GM21360 (cell line): ENCODE measurements at regions not wholly inside any gene's neighbourhood (a gene's known extent, or its start where the extent isn't known, plus 50 kb on each side); places are given as distances from the start of the nearest gene placed in this dataset.

Experiments used
- ATAC-seq: cut with Tn5 transposase; IDR thresholded peaks from one replicate; pipeline ENCODE4 v1.9.1; 2021; ENCODE audit warnings: mild to moderate bottlenecking, moderate library complexity; ENCODE audit not compliant: unreplicated experiment

DNA sequence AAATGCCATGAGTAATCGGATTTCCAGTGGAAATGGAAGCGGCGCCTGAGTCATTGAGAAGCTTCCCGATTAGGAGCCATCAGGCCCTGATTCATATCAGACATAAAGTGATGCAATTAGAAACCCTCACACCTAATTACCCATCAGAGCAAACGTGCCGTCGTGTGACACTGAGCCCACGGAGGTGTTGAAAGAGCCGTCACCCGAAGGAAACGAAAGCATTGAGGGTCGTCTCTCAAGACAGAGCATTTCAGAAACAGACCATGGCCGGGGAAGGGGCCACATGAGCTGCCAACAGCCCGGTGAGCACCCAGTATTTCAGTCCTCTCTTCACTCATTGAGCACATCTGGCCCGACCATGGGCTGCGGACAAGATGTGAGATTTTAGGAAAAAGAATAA, 829.3 kb downstream of the TBC1D22A start:
- no peak for ATAC-seq

DNA sequence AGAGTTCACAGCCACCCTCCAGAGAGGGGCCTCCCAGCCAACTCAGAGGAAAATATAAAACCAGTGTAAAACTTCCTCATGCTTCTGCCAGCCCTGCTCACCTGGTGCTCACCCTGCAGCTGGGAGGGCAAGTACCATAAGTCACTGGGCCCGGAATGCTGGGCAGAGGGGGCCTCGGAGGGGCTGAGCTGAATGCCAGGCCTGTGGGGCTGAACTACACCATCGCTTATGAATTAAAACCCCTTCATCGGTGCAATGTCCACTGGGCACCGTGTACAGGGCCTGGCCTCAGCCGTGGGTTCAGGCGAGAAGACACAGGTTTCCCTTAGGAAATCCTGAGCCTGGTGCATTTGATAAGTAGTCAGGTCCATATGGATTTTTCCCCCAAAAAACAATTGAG, 828.6 kb downstream of the TBC1D22A start:
- ATAC-seq, result no peak

DNA sequence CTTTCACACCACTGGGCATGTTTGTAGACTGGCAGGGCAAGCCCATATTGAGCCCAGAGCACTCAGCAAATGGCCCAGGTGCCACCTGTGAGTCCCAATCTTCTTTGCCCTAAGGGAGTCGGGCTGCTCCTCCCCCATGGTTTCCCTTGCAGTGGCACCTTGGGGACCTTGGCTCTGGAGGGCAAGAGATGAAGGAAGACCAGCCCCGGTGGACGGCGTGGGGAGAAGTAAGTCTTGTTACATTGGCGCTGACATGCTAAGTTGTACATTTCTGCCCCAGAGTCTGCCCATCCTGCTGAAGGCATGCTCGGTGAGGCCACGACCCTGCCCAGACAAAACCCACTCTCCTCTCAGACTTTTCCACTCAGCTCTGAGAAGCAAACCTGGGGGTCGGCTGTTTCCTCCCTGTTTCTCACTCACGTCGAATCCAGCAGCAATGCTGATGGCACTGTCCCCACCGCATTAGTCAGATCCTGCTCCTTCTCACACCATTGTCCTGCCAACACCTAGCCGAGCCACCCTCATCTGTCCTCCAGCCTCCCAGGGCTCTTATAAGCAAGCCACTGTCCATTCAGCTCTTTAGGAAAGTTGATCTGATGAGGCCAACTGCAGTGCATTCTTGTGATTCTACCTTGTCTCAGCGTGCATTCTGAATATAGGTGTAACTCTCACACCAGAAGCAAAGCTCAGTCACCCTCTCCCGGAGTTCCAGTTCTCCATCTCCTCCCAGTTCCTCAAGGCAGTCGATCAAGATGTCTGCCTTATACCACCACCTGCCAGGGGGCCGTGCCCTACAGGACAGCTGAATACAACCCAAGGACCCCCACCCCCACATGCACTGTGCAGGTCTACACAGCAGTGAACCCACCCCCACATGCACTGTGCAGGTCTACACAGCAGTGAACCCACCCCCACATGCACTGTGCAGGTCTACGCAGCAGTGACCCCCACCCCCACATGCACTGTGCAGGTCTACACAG, 827.1 kb downstream of the TBC1D22A start:
- ATAC-seq, result no peak

DNA sequence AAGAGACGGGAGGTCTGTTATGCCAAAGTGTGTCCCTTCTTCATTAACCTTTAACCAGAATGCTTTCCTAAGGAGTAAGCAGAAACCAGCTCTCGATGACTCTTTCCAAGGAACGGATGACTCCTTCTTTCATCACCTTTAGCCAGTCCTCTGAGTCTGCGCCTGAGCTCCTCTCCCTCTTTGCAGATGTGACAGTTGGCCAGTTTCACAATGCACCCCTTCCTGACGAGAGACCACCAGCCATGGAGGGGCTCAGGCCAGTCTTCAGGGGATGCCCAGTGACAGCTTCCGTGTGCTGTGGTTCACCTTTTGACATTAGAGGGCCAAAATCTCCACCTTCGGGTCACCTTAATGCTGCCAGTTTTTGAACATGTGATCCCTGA, 826.1 kb downstream of the TBC1D22A start:
- no peak for ATAC-seq

DNA sequence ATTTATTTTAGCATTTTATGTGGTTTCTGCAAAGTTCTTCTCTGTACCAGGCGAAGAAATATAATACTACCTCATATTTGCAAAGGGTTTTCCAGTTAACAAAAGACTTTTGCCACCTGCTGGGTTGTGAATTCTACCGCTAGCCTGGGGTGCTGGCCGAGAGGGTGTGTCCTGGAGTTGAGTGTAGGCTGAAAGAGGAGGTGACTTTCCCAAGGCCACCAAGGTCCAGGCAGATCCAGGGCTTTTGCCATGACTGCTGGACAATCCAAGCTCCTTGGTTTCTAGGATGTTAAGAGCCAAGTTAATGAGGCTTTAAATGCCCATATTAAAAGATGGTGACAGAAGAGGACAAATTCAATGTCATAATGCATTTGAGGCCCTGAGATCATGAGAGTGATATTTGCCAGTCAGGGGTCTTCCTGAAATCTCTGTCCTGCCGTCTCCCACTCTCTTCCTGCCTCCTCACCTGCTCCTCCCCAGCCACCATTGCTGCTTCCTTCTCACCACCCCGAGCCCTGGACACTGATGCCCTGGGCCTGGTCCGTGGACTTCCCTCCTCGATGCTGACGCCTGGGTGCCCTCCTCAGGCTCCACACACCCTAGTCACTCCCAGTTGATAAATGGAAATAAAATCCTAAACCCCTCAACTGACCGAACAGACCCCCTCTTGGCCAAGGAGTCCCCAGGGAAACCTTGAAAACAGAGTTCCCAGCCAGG, 825.6 kb downstream of the TBC1D22A start:
- ATAC-seq, result no peak

DNA sequence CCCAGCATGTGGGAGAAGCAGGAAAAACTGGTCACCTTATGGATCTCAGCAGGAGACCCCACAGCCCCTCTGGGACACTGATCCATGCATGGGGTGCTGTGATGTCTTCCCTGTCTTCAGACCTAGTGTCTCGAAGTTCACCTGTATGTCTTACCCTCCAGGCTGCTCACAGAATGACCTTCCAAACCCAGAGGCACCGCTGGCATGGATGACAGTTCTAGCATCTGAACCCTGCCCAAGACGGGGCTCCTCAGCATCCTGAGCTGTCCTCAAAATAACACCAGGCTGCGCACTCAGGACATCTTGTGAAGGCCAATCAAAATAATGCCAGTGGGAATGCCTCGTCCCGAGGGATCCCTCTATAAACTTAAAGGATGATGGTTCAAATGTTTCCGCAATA, 824.9 kb downstream of the TBC1D22A start:
- ATAC-seq, result no peak

DNA sequence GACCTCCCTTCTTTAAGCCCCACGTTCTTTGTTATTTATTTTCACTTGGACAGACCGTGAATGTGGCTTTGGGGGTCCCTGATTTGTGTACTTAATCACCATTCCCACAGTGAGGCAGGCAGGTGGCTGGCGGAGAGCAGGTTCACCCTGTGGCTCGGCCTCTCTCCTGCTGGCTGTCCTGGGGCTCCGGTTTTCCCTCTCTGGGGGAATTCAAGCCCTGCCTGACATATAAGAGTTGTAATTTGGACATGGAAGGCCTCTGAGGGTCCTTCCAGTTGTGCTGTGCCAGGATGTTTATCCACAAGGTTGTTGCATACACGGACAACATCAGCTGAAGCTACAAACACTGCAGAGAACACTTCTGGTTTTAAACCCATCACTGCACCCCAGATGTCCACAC, 824.5 kb downstream of the TBC1D22A start:
- no peak for ATAC-seq

DNA sequence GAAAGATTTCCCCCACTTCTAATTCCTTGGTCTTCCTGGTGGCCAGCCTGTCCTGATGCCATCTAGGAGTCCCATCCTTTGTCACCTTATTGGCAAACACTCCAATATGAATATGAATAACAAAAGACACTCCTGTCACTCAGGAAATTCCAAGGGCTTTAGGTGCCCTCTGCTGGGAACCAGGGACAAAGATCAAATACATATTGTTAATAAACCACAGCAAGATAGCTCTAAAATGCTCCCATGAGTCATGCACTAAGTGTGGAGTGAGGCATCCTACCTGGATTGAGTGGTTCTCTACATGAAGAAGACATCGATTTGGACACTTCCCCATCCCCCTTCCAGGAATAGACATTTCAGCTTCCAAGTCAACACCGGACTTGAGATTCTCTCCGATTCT, 823.6 kb downstream of the TBC1D22A start:
- no peak for ATAC-seq

DNA sequence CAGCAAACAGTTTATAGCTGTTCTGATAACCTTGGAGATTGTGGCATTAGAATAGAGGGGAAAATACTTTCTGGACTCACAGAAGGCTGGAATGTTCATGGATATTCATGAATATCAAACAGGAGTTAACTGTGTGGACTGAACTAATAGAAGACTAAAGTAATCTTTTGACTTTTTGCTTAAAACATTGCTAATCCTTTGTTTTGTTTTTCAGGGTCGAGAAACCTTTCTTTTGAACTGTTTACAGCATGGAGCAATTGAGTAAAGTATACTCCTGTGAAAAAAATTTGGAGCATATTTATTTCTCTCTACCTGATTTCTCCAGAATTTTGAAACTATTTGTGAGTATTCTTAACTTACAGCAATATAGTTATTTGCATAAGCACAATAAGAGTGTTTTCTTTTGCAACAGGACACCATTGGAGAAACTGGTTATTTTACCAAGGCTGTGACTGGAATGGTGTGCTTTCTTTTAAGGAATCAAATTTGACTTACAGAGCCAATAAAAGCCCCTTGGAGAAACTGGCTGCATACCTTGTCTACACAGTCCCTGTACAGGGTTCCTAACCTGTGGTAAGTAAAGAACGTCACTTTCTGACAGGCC, 821.6 kb downstream of the TBC1D22A start:
- no peak for ATAC-seq

DNA sequence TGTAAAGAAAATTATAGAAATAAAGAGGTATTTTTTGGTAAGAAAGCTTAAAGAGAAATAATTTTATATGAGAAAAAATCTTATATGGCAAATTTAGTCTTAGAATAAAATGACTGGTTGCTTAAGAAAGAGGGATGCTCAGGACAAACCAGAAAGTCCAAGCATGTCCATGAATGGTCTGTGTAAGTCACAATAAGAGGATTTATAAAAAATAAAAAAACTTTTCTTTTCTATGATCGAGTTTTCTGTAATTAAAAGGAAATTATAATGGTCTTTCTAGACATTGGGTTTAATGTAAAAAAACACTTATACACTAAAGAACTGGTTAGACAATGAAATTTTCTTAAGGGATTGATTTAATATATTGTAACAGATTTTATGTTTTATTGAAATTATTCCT, 819.6 kb downstream of the TBC1D22A start:
- no peak for ATAC-seq

DNA sequence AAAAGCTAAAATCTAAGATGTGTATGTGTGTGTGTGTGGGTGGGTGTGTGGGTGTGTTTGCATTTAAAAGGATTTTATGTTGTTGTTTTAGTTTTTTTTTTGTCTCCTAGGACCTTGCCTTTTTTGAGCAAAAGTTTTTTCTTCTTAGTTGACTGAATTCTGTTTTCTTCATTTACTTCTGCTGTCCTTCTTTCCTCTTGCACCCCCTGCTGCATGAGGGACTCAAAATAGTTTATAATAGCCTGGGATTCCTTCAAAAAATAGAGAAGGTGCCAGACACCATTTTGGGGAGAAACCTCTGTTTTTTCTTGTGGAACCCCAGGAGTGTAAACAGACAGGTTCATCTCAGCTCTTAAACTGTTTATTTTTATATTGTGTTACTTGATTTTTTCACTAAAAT, 817.7 kb downstream of the TBC1D22A start:
- ATAC-seq, result no peak

DNA sequence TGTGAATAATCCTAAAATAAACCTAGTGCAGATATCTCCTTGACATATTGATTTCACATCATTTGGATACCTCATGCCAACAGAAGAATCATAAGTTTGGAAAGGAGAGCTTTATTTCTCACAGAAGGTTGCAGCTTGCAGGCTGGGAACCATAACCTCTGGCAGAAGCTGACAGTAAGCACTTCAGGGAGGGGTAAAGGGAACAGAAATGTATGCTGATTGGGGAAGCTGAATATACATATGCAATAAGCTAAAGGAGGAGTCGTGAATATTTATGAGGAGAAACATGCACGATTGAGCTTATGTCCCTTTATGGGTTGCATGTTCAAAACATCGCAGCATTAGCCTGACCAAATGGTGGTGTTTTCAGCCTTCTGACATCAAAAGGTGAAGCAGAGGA, 814.5 kb downstream of the TBC1D22A start:
- ATAC-seq, result no peak

DNA sequence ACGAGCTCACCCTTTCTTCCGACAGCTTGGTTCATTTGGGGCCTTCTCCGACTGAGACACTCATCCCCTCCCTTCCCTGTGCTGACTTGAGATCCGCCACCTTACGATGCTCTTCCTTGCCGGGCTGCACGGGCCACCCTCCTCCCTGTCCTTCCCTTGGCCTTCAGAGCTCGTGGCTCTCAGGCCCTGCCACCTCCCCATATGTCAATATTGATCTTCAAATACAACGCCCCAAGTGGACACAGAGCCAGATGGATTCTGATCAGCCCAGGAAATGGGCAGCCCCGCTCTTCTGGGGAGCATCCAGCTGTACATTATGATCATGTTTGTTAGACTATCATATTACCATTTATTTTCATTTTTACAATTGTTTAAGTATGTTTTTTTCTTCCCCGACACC, 812.8 kb downstream of the TBC1D22A start:
- no peak for ATAC-seq

DNA sequence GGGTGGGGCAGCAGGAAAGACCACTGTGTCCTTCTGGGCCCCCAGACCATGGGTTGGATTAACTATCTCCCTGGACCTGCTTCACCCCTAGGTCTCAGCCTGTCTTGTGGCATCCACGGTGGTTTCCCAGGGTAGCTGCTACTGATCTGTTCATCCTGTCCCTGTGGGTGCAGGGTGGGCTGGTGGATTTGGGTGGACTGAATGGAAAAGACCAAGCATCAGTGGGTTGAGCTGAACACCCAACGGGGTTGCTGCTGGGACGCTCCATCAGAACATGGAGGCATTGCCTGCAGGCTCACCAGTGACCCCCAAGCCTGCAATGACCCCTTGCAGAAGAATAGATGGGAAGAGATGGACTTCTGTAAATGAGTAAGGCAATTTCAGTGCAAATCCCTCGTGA, 812.1 kb downstream of the TBC1D22A start:
- ATAC-seq, result no peak

DNA sequence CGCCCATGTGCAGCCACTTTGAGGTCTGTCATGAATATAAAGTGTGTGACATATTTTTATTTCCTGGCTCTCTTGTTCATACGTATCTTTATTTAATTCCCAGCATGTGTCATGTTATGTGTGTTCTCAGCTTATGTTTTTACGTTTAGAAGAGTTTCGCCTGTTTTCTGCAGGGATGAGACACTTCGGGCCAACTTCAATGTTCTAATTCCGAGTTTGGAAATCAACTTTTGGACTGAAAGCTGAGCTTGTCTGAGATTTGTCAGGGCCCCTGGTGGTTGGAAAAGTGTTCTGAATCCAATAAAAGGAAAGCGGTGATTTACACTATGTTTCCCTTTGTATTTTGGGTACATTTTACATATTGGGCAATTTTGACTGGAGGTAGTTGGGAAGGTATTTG, 810.7 kb downstream of the TBC1D22A start:
- ATAC-seq, result no peak

DNA sequence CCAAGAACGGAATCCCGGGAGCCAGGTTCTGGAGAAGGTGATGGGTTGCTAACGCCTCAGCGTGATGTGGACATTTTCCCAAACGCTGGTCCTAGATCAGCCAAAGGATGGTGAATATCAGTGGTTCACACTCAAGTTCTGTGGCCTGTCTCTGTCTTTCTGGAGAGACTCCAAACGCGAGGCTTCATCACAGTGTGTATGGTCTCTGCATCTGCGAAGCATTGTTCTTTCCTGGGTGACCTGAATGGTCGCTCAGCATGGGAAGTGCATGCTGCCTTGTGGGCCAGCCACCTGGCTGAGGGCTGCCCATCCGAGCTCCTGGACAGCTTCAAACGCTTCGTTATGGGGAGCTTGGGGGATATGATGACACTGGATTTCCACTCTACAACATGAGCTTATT, 810.0 kb downstream of the TBC1D22A start:
- ATAC-seq, result no peak

DNA sequence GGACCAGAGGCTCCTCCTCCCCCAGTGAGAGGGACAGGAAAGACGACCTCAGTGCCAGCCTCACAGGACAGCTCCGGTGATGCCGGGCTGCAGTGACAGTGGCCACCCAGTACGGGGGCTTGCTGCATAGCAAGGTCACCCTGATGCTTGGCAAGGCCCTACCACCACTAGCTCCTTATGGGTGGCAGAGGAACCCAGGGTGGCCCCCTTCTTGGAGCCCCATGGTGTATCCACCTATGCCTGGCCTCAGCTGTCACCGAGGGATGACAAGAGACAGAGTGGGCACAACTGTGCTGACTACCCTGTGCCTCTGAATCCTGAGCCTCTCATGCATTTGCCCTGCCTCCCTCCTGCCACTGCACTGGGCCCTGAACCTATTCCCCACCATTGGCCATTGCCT, 809.2 kb downstream of the TBC1D22A start:
- no peak for ATAC-seq

DNA sequence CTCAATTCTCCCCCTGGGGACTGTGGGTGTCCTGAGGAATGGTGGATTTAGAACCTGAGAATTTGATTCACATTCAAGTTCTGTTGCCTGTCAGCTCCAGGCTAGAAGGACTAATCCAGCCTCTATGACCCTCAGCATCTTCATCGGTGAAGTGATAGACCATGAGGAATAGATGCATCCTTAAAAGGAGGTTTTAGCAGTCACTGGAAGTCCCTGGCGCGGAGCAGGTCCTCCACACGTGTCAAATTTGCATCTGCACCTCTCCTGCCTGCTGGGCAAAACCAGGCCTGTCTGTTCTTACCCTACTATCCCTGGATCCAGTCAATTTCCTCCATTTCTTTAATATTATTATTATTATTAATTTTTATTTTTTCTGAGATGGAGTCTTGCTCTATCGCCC, 808.4 kb downstream of the TBC1D22A start:
- no peak for ATAC-seq

DNA sequence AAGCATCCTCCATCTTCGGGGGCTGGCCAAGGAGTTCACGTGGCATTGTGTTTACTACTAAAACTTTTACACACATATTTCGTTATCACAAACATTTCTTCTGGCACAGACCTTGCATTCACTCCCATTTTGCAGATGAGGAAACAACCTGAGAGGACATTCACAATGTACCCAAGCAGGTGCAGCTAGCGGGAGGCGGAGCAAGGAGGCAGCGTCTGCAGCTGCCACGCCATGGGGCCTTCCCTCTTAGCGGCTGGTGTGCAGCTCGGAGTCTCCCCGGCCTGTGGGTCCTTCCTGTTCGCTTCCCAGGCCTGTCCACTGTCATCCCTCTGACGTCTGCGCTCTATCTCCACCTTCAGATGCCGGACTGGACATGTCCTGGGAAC, 807.8 kb downstream of the TBC1D22A start:
- ATAC-seq, result no peak

DNA sequence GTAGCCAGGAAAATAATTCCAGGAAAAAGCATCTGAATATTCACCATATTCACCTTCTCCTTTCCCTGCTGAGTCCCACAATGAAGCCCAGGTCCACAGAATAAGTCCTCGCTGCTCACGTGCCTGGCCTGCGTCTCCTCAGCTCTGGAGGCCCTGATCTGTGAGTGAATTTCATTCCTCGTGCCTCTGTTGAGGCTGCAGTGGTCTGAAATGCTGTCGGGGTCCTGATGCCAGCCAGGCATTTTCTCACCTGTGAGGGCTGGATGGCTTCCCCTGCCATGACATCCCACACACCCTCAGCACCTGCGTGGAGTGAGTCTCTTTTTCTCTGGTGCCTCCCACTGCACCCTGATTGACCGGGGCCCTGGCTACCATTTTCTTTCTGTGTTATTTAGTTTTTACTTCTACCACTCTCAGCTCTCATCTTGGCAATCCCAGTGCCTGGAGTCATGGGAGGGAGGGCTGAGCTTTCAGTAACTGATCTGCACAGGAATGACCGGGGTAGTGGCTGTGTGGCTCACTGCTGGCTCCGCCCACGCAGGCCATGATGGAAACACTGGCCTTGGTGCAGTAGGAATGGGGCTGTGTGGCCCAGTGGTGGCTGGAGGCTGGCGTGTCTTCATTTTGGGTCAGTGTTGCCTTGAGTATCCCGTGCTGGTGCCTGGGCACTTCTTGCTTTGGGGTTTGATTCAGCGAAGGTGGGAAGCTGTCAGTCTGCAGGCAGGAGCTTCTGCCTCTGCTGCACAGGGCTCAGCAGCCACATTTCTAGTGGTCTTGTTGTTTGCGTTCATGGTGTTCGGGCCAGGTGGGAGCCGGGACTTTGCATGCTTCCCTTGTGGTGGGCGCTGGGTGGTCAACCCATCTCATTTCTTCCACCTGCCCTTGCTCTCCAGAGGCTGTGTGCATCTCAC, 807.2 kb downstream of the TBC1D22A start:
- no peak for ATAC-seq

DNA sequence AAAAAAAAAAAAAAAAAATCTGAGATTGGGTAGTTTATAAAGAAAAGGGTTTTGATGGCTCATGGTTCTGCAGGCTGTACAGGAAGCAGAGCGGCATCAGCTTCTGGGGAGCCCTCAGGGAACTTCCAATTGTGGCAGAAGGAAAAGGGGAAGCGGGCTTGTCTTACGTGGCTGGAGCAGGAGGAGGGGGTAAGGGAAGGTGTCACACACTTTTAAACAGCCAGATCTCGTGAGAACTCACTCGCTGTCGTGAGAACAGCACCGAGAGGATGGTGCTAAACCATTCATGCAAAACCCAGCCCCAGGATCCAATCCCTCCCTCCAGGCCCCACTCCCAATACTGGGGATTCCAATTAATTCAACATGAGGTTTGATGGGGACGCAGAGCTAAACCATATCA, 806.2 kb downstream of the TBC1D22A start:
- ATAC-seq, result no peak
